Osteocyte (in vitro differentiated cells): ENCODE measurements at regions not wholly inside any gene's neighbourhood (a gene's known extent, or its start where the extent isn't known, plus 50 kb on each side); places are given as distances from the start of the nearest gene placed in this dataset.

Experiments
- DNase-seq: peaks from one replicate; pipeline ENCODE4 v3.0.0; 2021; ENCODE audit warnings: mixed read lengths; ENCODE audit not compliant: unreplicated experiment; ENCODE audit errors: extremely low spot score
- H3K27ac Mint-ChIP-seq: one replicate; pipeline ENCODE4 v1.8.0; 2021; ENCODE audit warnings: mild to moderate bottlenecking, mixed read lengths; ENCODE audit not compliant: unreplicated experiment
- H3K27me3 Mint-ChIP-seq: one replicate; pipeline ENCODE4 v1.8.0; 2021; ENCODE audit warnings: mixed read lengths; ENCODE audit not compliant: unreplicated experiment
- H3K36me3 Mint-ChIP-seq: one replicate; pipeline ENCODE4 v1.8.0; 2021; ENCODE audit warnings: mixed read lengths; ENCODE audit not compliant: unreplicated experiment
- H3K4me1 Mint-ChIP-seq: one replicate; pipeline ENCODE4 v1.8.0; 2021; ENCODE audit warnings: mixed read lengths; ENCODE audit not compliant: unreplicated experiment
- H3K4me3 Mint-ChIP-seq: one replicate; pipeline ENCODE4 v1.8.0; 2021; ENCODE audit warnings: mild to moderate bottlenecking, moderate library complexity, mixed read lengths; ENCODE audit not compliant: unreplicated experiment
- H3K9me3 Mint-ChIP-seq: one replicate; pipeline ENCODE4 v1.8.0; 2021; ENCODE audit warnings: mixed read lengths; ENCODE audit not compliant: unreplicated experiment
- CTCF ChIP-seq: fragments of 200-600 bp; sonication (generic); IDR thresholded peaks from 2 replicates; pipeline ENCODE4 v1.5.0; 2021; ENCODE audit warnings: antibody characterized with exemption, mild to moderate bottlenecking, moderate library complexity

- H3K27me3 Mint-ChIP-seq: no peaks in the 10 kb centered on the region
- no peak for DNase-seq
- H3K9me3 Mint-ChIP-seq: peaks cover 34% of the 10 kb centered on the region
- no peak overlapping the region for H3K27ac Mint-ChIP-seq
- H3K36me3 Mint-ChIP-seq: no peaks in the 10 kb centered on the region
- H3K4me1 Mint-ChIP-seq: no peaks in the 10 kb centered on the region
- no peak overlapping the region for H3K4me3 Mint-ChIP-seq
- TF ChIP-seq CTCF: no peak
These were observed 231.7 kb upstream of the SRRM4 start for GRCh38 chr12:118749646-118750045.

- no peak for TF ChIP-seq CTCF
- Mint-ChIP-seq H3K27me3 (no peaks in the 10 kb centered on the region), H3K9me3 (peaks cover 34% of the 10 kb centered on the region), H3K4me3 (no peak overlapping the region), H3K4me1 (no peaks in the 10 kb centered on the region), H3K36me3 (no peaks in the 10 kb centered on the region), H3K27ac (no peak overlapping the region)
- DNase-seq: no peak
These were observed 230.7 kb upstream of the SRRM4 start for GRCh38 chr12:118750666-118751065.

GRCh38 chr12:118751355-118751754 lies 230.0 kb upstream of the SRRM4 start:
- Mint-ChIP-seq H3K27me3 (no peaks in the 10 kb centered on the region), H3K9me3 (peaks cover 41% of the 10 kb centered on the region), H3K4me3 (no peak overlapping the region), H3K36me3 (no peaks in the 10 kb centered on the region), H3K4me1 (no peaks in the 10 kb centered on the region), H3K27ac (no peak overlapping the region)
- TF ChIP-seq CTCF: no peak
- no peak for DNase-seq

DNA sequence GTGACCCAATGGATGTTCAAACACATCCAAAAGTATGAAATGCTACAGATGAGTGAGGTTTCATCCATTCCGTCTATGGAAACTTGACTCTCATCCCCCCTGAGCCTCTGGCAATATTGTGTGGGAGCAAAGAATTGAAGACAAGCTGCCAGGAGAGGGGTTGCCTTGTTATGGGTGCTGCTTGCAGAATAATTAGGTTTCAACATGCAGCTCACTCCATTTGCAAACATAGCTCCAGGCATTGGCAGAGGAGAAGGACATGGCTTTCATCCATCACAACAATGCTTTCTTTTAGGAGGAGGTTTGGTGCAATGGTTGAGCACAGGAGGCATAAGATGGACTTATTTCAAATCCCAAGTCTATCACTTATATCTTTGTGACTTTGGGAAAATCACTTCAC lies 220.7 kb upstream of the SRRM4 start:
- no peak overlapping the region for H3K4me3 Mint-ChIP-seq
- peaks cover 24% of the 10 kb centered on the region for H3K9me3 Mint-ChIP-seq
- H3K27me3 Mint-ChIP-seq: no peaks in the 10 kb centered on the region
- H3K27ac Mint-ChIP-seq: no peak overlapping the region
- no peaks in the 10 kb centered on the region for H3K4me1 Mint-ChIP-seq
- no peaks in the 10 kb centered on the region for H3K36me3 Mint-ChIP-seq
- DNase-seq: no peak
- no peak for TF ChIP-seq CTCF

DNA sequence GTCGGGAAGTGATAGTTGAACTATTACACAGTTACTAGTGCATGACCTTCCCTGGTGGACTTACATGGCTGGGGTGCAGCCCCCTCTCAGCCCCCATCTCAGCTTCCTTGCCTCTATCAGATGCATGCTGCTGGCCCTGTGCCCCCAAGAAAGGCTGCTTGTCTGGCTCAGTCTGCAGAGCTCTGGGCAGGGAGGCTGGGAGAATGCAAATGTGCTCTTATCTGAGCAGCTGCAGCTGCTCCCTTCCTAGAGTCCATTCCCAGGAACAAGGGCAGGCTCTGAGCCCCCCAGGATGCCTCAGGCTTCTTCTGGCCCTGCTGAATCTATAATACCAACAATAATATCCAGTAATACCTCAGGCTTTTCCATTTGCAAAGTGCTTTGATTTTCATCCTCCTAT lies 218.1 kb upstream of the SRRM4 start:
- peaks cover 10% of the 10 kb centered on the region for H3K9me3 Mint-ChIP-seq
- no peaks in the 10 kb centered on the region for H3K36me3 Mint-ChIP-seq
- H3K27ac Mint-ChIP-seq: no peak overlapping the region
- no peak for TF ChIP-seq CTCF
- H3K4me3 Mint-ChIP-seq: no peak overlapping the region
- H3K4me1 Mint-ChIP-seq: no peaks in the 10 kb centered on the region
- no peaks in the 10 kb centered on the region for H3K27me3 Mint-ChIP-seq
- DNase-seq: no peak
